Activated CD4-positive, alpha-beta T cell treated with anti-CD3 and anti-CD28 coated beads, Interleukin-2, amount 50 U/mL, for 24 hours (primary cell): ENCODE measurements at regions not wholly inside any gene's neighbourhood (a gene's known extent, or its start where the extent isn't known, plus 50 kb on each side); places are given as distances from the start of the nearest gene placed in this dataset.
"Not testable (repeated sequence)": the region's sequence is repeated elsewhere in the genome, so short reads cannot be mapped to it uniquely, and the experiment has no call there.

ENCODE experiments used
- DNase-seq, 2 donors: peaks; one replicate each; pipeline ENCODE4 v3.0.0-alpha.2; 2020; ENCODE audit warnings: low read depth in 1 of 2, low spot score in 1 of 2

- DNase-seq = no peak
Measured at GRCh38 chr3:102297072-102297658, 137.7 kb upstream of the ZPLD1 start.

DNA sequence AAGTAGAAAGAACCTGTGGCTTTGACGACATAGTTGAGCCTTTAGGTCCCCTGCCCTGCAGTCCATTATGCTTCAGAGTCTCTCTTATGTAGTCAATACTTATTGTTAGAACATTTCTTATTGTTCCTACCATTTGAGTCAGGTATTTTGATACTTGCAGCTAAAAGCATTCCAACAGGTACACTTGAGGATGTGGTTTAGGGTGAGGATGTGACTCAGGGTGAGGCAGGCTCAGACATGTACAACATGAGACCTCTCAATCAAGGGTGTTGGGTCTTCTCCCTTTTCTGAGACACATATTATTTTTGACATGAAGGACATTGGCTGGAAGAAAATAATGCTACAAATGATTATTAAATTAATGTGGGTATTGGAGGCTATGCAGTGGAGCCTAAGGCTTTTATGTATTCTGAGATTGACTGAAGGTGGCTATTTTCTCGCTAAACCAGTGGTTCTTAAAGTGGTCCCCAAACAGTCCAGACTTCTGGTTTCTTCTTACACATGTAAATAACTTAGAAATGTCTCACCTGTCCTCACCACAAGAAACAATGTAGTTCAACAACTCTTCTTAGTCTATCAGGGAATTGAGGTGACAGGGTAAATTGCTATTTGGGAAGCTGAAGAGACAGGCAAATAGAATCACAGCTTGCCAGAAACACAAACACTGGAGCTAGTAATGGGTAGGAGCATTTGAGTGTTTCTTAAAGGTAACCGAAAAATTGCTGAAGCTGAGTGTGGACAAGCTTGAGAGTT is 135.5 kb upstream of the ZPLD1 start:
- no peak for DNase-seq

GRCh38 chr3:102301155-102301880 is 133.5 kb upstream of the ZPLD1 start:
- no peak for DNase-seq

- no peak for DNase-seq
Measured at GRCh38 chr3:102302020-102302419, 132.8 kb upstream of the ZPLD1 start.

GRCh38 chr3:102304550-102304949 is 130.3 kb upstream of the ZPLD1 start:
- DNase-seq = no peak

DNA sequence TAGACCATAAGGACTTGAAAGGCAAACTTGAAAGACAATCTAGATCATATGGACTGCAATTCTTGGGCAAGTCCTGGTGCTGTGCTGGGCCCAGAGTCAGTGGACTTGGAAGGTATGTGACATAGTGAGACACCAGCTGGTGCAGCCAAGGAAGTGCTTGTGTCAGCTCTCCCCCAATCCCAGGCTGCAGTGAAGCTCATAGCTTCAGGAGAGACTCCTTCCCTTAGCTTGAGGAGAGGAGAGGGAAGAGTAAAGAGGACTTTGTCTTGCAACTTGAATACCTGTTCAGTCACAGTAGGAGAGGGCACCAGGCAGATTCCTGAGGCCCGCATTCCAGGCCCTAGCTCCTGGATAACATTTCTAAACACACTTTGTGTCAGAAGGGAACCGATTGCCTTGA is 127.4 kb upstream of the ZPLD1 start:
- DNase-seq = no peak

- DNase-seq = no peak
Measured at GRCh38 chr3:102329066-102329465, 105.7 kb upstream of the ZPLD1 start.

- DNase-seq = no peak
Measured at GRCh38 chr3:102329561-102329960, 105.3 kb upstream of the ZPLD1 start.

DNA sequence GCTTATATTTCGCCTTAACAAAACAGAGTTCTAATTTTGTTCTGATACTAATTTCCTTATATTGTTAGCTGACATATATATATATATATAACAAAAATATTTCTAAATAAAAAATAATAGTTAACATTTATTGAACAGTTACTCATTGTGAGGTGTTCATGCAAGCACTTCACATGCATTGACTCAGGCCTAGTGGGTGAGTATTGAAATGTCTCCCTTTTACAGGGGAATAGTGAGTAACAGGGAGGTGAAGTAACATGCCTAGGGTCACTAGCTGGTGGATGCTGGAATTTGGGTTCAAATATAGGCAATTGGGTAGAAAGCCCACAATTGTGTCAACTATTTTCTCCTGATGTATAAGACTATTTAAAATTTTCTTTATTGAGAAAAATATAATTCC is 102.6 kb upstream of the ZPLD1 start:
- DNase-seq = no peak

DNA sequence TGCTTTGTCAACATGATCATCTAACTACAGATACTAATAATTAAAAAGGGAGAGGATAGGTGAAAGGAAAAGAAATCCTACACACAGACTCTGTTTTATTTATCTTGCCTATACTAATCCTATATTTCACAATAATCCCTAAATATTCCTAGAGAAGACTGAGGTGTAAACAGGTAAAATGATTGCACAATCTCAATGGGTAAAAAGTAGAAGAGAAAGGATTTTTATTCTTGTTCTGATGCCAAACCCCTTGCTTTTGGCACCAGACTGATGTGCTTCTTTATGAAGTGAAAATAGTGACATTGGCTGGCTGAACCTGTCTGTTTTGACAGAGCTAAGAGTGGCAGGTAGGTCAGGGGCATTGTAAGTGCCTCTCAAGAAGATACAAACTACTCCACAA is 101.9 kb upstream of the ZPLD1 start:
- no peak for DNase-seq

DNA sequence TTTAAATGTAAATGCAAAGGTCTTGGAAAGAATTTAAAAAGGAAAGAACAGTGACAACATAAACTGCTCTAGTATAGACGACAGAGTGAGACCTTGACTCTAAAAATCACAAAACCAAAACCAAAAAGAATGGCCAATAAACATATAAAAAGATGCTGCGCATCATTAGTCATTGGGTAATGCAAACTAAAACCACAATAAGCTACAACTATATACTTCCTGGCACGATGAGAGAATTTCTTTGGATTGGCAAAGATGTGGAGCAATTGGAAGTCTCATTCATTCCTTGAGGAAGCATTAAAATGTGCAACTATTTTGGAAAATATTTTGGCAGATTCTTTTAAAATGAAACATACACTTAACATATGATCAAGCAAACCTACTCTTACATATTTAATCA is 98.7 kb upstream of the ZPLD1 start:
- no peak for DNase-seq

- DNase-seq = no peak
Measured at GRCh38 chr3:102339671-102340070, 95.1 kb upstream of the ZPLD1 start.

DNA sequence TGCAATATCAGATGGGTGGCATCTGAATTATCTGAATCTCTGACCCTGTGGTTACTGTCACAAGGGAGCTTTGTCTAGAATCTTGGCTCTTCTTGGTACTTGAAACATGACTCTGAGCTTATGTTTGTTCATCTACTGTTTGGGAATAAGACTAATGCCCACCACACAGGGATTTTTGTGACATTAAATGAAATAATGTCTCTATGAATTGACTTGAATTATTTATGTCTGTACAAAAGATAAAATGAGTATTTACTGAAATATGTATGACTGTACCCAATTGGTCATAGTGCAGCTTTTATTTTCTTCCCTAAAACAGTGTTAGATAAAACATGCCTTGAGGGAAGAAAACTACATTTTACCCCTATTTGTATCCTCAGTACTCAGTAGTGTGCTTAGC is 87.9 kb upstream of the ZPLD1 start:
- DNase-seq = no peak

GRCh38 chr3:102348904-102349303 is 85.9 kb upstream of the ZPLD1 start:
- no peak for DNase-seq

DNA sequence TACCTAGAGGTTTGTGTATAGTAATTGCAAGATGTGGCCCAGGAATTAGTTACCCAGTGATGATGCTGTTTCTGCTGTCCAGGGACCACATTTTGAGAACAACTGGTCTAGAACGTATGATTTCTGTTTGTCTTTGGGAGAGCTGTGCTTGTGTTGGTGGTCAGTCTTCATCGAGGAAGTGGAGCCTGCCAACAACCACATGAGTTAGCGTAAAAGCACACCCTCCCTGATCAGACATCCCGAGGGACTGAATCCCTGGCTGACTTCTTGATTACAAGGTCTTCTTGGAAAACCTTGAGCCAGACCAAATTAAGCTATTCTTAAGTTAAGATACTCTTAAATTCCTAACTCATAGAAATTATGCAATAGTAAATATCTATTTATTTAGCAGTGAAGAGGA is 81.7 kb upstream of the ZPLD1 start:
- DNase-seq = no peak

GRCh38 chr3:102353805-102354204 is 81.0 kb upstream of the ZPLD1 start:
- no peak for DNase-seq

DNA sequence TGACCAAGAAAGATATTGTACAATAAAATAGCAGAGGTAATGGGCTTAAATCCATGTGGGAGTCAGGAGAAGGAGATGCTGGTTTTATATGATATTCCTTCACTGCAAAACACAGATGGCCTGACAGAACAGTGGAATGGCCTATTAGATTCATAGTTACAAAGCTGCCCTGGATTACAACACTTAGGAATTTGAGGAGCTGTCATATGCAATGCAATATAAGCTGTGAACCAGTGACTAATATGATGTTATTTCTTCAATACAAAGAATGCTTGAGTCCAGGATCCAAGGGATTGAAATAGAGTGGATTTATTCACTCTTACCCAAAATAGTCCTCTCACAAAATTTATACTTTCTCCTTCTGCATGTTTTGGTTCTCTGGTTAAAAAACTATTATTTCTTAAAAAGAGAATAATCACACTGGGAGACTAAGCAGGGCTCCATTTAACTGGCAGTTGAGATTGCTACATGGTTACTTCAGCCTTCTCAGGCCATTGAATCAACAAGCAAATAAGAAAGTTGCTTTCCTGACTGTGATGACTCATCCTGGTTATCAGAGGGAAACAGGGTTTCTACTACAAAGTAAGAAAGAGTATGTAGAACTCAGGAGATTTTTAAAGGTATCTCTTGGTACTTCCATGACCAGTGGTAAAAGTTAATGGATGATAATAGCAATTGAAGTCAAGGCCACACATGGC is 79.8 kb upstream of the ZPLD1 start:
- no peak for DNase-seq

DNA sequence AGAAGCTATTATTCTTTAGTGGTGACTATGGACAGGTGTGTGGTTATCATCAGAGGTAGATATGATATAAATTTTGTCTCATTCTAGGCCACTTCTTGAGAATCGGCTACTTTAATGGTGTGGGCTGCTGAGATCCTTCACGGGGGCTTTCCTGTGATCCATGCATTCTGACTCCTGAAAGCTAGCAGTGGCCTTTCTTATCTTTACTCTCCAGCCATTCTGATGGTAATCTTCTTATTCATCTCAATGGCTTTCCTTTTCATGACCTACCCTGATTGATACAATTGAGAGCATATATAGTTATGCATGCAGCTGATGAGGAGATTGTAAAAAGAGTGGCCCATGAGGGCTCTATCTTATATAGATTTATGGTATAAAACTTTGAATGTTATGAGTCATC is 78.3 kb upstream of the ZPLD1 start:
- no peak for DNase-seq

DNA sequence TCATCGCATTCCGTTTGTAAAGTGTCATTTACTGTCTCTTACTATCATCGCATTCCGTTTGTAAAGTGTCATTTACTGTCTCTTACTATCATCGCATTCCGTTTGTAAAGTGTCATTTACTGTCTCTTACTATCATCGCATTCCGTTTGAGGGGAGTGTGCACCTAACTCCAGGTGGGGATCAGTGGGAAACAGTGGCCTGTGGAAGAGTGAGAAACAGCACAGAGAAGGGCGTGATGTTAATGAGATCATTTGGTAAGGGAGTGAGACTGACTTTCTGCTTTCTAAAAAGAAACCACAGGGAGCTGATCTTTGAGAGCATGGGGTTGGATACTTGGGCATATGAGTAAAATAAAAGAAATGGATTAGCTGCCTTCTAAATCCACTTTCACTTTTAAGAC is 77.5 kb upstream of the ZPLD1 start:
- DNase-seq = not testable (repeated sequence)

DNA sequence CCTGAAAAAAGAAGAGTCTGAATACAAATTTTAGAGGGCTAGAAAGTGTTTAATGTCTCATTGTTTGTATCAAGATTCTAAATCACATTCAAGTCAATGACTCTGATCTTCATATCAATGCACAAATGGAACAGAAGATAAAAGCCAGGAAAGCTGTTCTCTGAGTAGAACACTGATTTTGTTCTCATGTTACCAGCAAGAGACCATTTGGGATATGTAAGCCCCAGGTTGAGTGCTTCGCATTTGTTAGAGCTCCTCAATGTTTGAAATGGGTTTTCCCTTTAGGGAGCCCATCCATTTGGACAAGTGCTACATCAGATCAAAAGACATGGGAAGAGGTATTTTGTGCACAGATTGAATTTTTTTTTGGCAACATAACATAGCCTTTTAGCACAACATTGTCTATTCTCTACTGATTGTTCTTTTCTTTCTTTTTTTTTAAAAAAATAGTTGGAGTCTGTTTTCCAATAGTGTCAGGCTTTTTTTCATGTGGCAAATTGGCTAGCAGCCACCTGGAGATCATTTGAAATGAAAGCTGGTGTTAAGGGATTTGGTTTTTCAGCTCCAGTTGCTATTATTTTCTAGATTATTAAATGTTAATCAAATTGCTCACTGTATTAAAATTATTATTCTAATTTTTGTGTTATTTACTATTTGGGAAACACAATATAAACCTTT is 74.5 kb upstream of the ZPLD1 start:
- no peak for DNase-seq

DNA sequence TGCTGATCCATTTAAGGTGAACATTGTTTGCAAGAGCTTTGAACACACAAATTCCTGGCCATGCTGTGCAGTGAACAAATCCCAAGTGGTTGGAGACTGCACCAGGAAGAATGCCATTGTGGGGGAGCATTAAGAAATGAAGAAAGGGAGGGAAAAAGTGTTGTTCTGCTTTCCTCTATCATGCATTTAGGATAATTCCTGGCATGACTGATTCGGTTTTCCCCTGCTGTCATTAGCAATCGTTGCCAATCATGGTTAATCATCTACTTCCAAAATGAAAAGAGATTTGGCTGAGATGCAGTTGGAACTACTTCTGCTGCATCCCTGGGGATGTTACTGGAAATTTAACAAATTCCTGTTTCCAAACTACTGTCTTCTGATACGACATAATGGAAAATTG is 73.7 kb upstream of the ZPLD1 start:
- DNase-seq = no peak
